MM.1S (cell line): ENCODE measurements at regions not wholly inside any gene's neighbourhood (a gene's known extent, or its start where the extent isn't known, plus 50 kb on each side); places are given as distances from the start of the nearest gene placed in this dataset.

Experiments
- DNase-seq: peaks from one replicate; pipeline ENCODE4 v3.0.0-alpha.2; 2015
- H2AFZ ChIP-seq: fragments of 300-600 bp; sonication (generic); 2 replicates; pipeline ENCODE4 v1.6.0; 2016; ENCODE audit warnings: antibody characterized with exemption, low read length
- H3F3A ChIP-seq: fragments of 300-600 bp; sonication (generic); 2 replicates; pipeline ENCODE4 v1.6.1; 2016; ENCODE audit warnings: mild to moderate bottlenecking, antibody characterized with exemption, low read length, moderate library complexity, mixed read lengths; ENCODE audit not compliant: insufficient read depth
- H3K27ac ChIP-seq: fragments of 300-600 bp; sonication (generic); 2 replicates; pipeline ENCODE4 v1.5.1; 2016; ENCODE audit warnings: mild to moderate bottlenecking, low read length
- H3K27me3 ChIP-seq: fragments of 300-600 bp; sonication (generic); replicated peaks from 2 replicates; pipeline ENCODE4 v1.6.0; 2016; ENCODE audit warnings: low read length; ENCODE audit not compliant: insufficient read depth
- H3K36me3 ChIP-seq: fragments of 300-600 bp; sonication (generic); replicated peaks from 2 replicates; pipeline ENCODE4 v1.6.1; 2016; ENCODE audit warnings: mild to moderate bottlenecking, low read length, mixed read lengths; ENCODE audit not compliant: insufficient read depth
- H3K4me1 ChIP-seq: fragments of 300-600 bp; sonication (generic); 2 replicates; pipeline ENCODE4 v1.6.1; 2016; ENCODE audit warnings: low read length, mixed read lengths
- H3K4me2 ChIP-seq: fragments of 300-600 bp; sonication (generic); 2 replicates; pipeline ENCODE4 v1.6.0; 2016; ENCODE audit warnings: low read depth, low read length
- H3K4me3 ChIP-seq: fragments of 300-600 bp; sonication (generic); 2 replicates; pipeline ENCODE4 v1.5.1; 2016; ENCODE audit warnings: low read length, mixed read lengths
- H3K79me2 ChIP-seq: fragments of 300-600 bp; sonication (generic); 2 replicates; pipeline ENCODE4 v1.6.1; 2016; ENCODE audit warnings: mixed run types, low read length, mixed read lengths
- H3K9ac ChIP-seq: fragments of 300-600 bp; sonication (generic); 2 replicates; pipeline ENCODE4 v1.6.1; 2016; ENCODE audit warnings: low read length, mixed read lengths
- H3K9me2 ChIP-seq: fragments of 300-600 bp; sonication (generic); replicated peaks from 2 replicates; pipeline ENCODE4 v1.6.1; 2016; ENCODE audit warnings: mild to moderate bottlenecking, low read length, mixed read lengths; ENCODE audit not compliant: insufficient read depth
- H3K9me3 ChIP-seq: fragments of 300-600 bp; sonication (generic); replicated peaks from 2 replicates; pipeline ENCODE4 v1.6.1; 2016; ENCODE audit warnings: mild to moderate bottlenecking, low read length, mixed read lengths; ENCODE audit not compliant: insufficient read depth
- H4K20me1 ChIP-seq: fragments of 300-600 bp; sonication (generic); 2 replicates; pipeline ENCODE4 v1.6.1; 2016; ENCODE audit warnings: mild to moderate bottlenecking, low read length, moderate library complexity, mixed read lengths; ENCODE audit not compliant: insufficient read depth
- CTCF ChIP-seq: fragments of 300-600 bp; sonication (generic); IDR thresholded peaks from 2 replicates; pipeline ENCODE4 v1.5.1; 2016; ENCODE audit warnings: antibody characterized with exemption, low read length, mixed read lengths
- EZH2 ChIP-seq: fragments of 300-600 bp; sonication (generic); optimal IDR thresholded peaks from 2 replicates; pipeline ENCODE3; 2017; ENCODE audit warnings: low read depth, mild to moderate bottlenecking, antibody characterized with exemption, low read length, mixed read lengths
- EZH2phosphoT487 ChIP-seq: fragments of 300-600 bp; sonication (generic); IDR thresholded peaks from 2 replicates; pipeline ENCODE4 v1.6.1; 2018; ENCODE audit warnings: antibody characterized with exemption, low read length

DNA sequence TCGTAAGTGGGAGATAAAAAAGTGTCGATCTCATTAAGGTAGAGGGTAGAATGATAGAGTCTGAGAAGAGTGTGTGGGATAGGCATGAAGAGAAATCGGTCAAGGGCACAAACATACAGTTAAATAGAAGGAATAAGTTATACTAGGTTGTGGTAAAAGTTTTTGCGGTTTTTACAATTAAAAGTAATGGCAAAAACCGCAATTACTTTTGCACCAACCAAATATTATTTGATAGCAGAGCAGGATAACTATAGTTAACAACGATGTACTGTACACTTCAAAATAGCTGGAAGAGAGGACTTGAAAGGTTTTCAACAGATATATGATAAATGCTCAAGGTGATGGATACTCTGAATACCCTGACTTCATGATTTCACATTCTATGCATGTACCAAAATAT, 135.8 kb upstream of the CDH12 start:
- Histone ChIP-seq H3K79me2 (no peaks in the 10 kb centered on the region), H2AFZ (no peak overlapping the region), H3F3A (no peaks in the 10 kb centered on the region), H3K9me3 (no peaks in the 10 kb centered on the region), H3K27ac (no peak overlapping the region), H3K4me1 (no peaks in the 10 kb centered on the region), H4K20me1 (no peaks in the 10 kb centered on the region), H3K9me2 (no peaks in the 10 kb centered on the region), H3K4me2 (no peak overlapping the region), H3K27me3 (no peaks in the 10 kb centered on the region), H3K36me3 (no peaks in the 10 kb centered on the region), H3K4me3 (no peak overlapping the region), H3K9ac (no peak overlapping the region)
- DNase-seq: no peak
- TF ChIP-seq EZH2 (no peak), EZH2phosphoT487 (no peak), CTCF (no peak)

DNA sequence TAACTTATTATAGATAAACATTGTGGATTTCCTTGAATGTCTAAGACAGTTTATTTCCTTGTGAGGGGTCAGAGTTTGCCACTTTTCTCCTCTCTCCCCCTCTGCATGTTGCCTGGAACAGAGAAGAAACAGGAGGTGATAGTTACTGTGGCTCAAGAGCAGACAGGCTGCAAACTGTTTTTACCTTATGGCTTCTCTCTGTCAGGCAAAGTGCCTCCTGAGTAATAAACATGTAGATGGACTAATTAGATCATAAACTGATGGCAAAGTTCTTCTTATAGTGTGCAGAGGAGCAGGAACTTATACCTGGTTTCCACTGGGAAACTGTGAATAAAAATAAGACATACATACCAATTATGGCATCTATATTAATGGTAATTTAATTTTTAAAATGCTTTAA, 133.1 kb upstream of the CDH12 start:
- TF ChIP-seq EZH2phosphoT487: no peak
- no peak for TF ChIP-seq EZH2
- no peak for TF ChIP-seq CTCF
- Histone ChIP-seq H3K4me1 (no peaks in the 10 kb centered on the region), H3K9me2 (no peaks in the 10 kb centered on the region)

GRCh38 chr5:22985446-22985845, 132.3 kb upstream of the CDH12 start:
- no peak for TF ChIP-seq CTCF
- TF ChIP-seq EZH2phosphoT487: no peak
- no peak for TF ChIP-seq EZH2
- Histone ChIP-seq H3K79me2 (no peaks in the 10 kb centered on the region), H3K9ac (no peak overlapping the region), H3K9me3 (no peaks in the 10 kb centered on the region), H3K4me1 (no peaks in the 10 kb centered on the region), H3K36me3 (no peaks in the 10 kb centered on the region), H3K27ac (no peak overlapping the region), H3K27me3 (no peaks in the 10 kb centered on the region), H3F3A (no peaks in the 10 kb centered on the region), H2AFZ (no peak overlapping the region), H3K4me2 (no peak overlapping the region), H4K20me1 (no peaks in the 10 kb centered on the region), H3K4me3 (no peak overlapping the region), H3K9me2 (no peaks in the 10 kb centered on the region)
- DNase-seq: no peak

More for the DNA sequence above, 133.1 kb upstream of the CDH12 start:
- Histone ChIP-seq H3K9ac (no peak overlapping the region), H3K4me3 (no peak overlapping the region), H3K27me3 (no peaks in the 10 kb centered on the region), H2AFZ (no peak overlapping the region), H3K27ac (no peak overlapping the region), H3K36me3 (no peaks in the 10 kb centered on the region), H3F3A (no peaks in the 10 kb centered on the region), H3K79me2 (no peaks in the 10 kb centered on the region), H3K4me2 (no peak overlapping the region), H4K20me1 (no peaks in the 10 kb centered on the region), H3K9me3 (no peaks in the 10 kb centered on the region)
- DNase-seq: no peak
